CD8-positive, alpha-beta memory T cell (primary cell): ENCODE measurements at regions not wholly inside any gene's neighbourhood (a gene's known extent, or its start where the extent isn't known, plus 50 kb on each side); places are given as distances from the start of the nearest gene placed in this dataset.
"Not testable (repeated sequence)": the region's sequence is repeated elsewhere in the genome, so short reads cannot be mapped to it uniquely, and the experiment has no call there.

Source experiments
- CTCF ChIA-PET: fragments of 350-600 bp; sonication (Branson Sonifier 250); formaldehyde crosslinking; loops from one replicate; lab custom pipeline; 2021; ENCODE audit warnings: antibody characterized with exemption; lab: Charles Lee
- POLR2A ChIA-PET: fragments of 350-600 bp; sonication (Branson Sonifier 250); formaldehyde crosslinking; loops from one replicate; lab custom pipeline; 2021; ENCODE audit warnings: antibody characterized with exemption; lab: Charles Lee
- DNase-seq, 5 donors: peaks; one replicate each; pipeline versions ENCODE4 v3.0.0 to v3.0.0-alpha.2; 2020 to 2022; ENCODE audit warnings: mixed read lengths in 1 of 5
- H3K27ac ChIP-seq: one replicate; pipeline ENCODE4 v1.7.0; 2013; ENCODE audit warnings: low read depth, mild to moderate bottlenecking, low read length, moderate library complexity
- H3K27me3 ChIP-seq: 2 replicates; pipeline ENCODE4 v1.7.0; 2013; ENCODE audit warnings: low read length, mild to moderate bottlenecking; ENCODE audit not compliant: insufficient read depth, poor library complexity, severe bottlenecking
- H3K36me3 ChIP-seq: 2 replicates; pipeline ENCODE4 v1.7.0; 2013; ENCODE audit warnings: mild to moderate bottlenecking, low read length, moderate library complexity; ENCODE audit not compliant: insufficient read depth
- H3K4me1 ChIP-seq: 2 replicates; pipeline ENCODE4 v1.7.0; 2013; ENCODE audit warnings: mild to moderate bottlenecking, low read length, moderate library complexity; ENCODE audit not compliant: insufficient read depth
- H3K4me3 ChIP-seq: 2 replicates; pipeline ENCODE4 v1.7.0; 2013; ENCODE audit warnings: mild to moderate bottlenecking, low read length
- H3K9me3 ChIP-seq: 2 replicates; pipeline ENCODE4 v1.7.0; 2013; ENCODE audit warnings: mild to moderate bottlenecking, low read length
- H3K27ac Mint-ChIP-seq, 8 donors: one replicate each; pipeline ENCODE4 v1.8.0; 2020 to 2021; ENCODE audit warnings: mixed read lengths in 8 of 8, mild to moderate bottlenecking in 6 of 8, inconsistent platforms in 3 of 8, moderate library complexity in 3 of 8
- H3K27me3 Mint-ChIP-seq, 2 donors: one replicate each; pipeline ENCODE4 v1.8.0; 2020 to 2021; ENCODE audit warnings: mixed read lengths in 2 of 2, mild to moderate bottlenecking in 1 of 2, moderate library complexity in 1 of 2
- H3K36me3 Mint-ChIP-seq, 3 donors: one replicate each; pipeline ENCODE4 v1.8.0; 2020 to 2021; ENCODE audit warnings: mixed read lengths in 3 of 3, inconsistent platforms in 1 of 3, mild to moderate bottlenecking in 1 of 3
- H3K4me1 Mint-ChIP-seq, 3 donors: one replicate each; pipeline ENCODE4 v1.8.0; 2020 to 2021; ENCODE audit warnings: mixed read lengths in 3 of 3, inconsistent platforms in 1 of 3, mild to moderate bottlenecking in 1 of 3
- H3K4me3 Mint-ChIP-seq, 7 donors: one replicate each; pipeline ENCODE4 v1.8.0; 2020 to 2021; ENCODE audit warnings: mixed read lengths in 7 of 7, mild to moderate bottlenecking in 6 of 7, moderate library complexity in 4 of 7, inconsistent platforms in 2 of 7
- H3K9me3 Mint-ChIP-seq, 5 donors: one replicate each; pipeline ENCODE4 v1.8.0; 2020 to 2022; ENCODE audit warnings: mixed read lengths in 5 of 5, mild to moderate bottlenecking in 3 of 5, moderate library complexity in 2 of 5, inconsistent platforms in 1 of 5

GRCh38 chr14:39499514-39499913 is 67.3 kb upstream of the FBXO33 start:
- H3K27me3 Mint-ChIP-seq, result no peaks in the 10 kb centered on the region
- peaks cover 0 to 21% (median 10%) of the 10 kb centered on the region in 5 donors for H3K9me3 Mint-ChIP-seq
- POLR2A ChIA-PET, result no interaction called here
- no peak overlapping the region for H3K4me3 Mint-ChIP-seq
- H3K4me1 Mint-ChIP-seq, result no peaks in the 10 kb centered on the region
- no peak for DNase-seq
- H3K36me3 Mint-ChIP-seq, result peaks cover 0 to 29% (median 4%) of the 10 kb centered on the region in 3 donors
- no peak overlapping the region for H3K4me3 ChIP-seq
- no peaks in the 10 kb centered on the region for H3K9me3 ChIP-seq
- CTCF ChIA-PET, result no interaction called here
- H3K27me3 ChIP-seq, result no peaks in the 10 kb centered on the region
- no peak overlapping the region for H3K27ac ChIP-seq
- H3K4me1 ChIP-seq, result no peaks in the 10 kb centered on the region
- H3K36me3 ChIP-seq, result no peaks in the 10 kb centered on the region
- no peak overlapping the region for H3K27ac Mint-ChIP-seq

GRCh38 chr14:39497677-39498076 is 65.4 kb upstream of the FBXO33 start:
- Mint-ChIP-seq H3K36me3 (peaks cover 0 to 26% (median 4%) of the 10 kb centered on the region in 3 donors), H3K9me3 (peaks cover 0 to 18% (median 10%) of the 10 kb centered on the region in 5 donors)
- H3K36me3 ChIP-seq, H3K27me3 Mint-ChIP-seq, H3K27ac ChIP-seq, H3K4me1 Mint-ChIP-seq, H3K9me3 ChIP-seq, DNase-seq, H3K4me1 ChIP-seq, POLR2A ChIA-PET, H3K4me3 Mint-ChIP-seq, H3K27me3 ChIP-seq, H3K4me3 ChIP-seq, H3K27ac Mint-ChIP-seq, CTCF ChIA-PET: not testable (repeated sequence)

GRCh38 chr14:39492267-39492666 is 60.0 kb upstream of the FBXO33 start:
- CTCF ChIA-PET, result no interaction called here
- POLR2A ChIA-PET, result no interaction called here
- Histone ChIP-seq H3K4me1 (no peaks in the 10 kb centered on the region), H3K4me3 (no peak overlapping the region), H3K9me3 (no peaks in the 10 kb centered on the region), H3K36me3 (no peaks in the 10 kb centered on the region), H3K27me3 (no peaks in the 10 kb centered on the region), H3K27ac (no peak overlapping the region)
- Mint-ChIP-seq H3K4me1 (peaks cover 0 to 5% (median 5%) of the 10 kb centered on the region in 3 donors), H3K4me3 (no peak overlapping the region), H3K9me3 (peaks cover 0 to 11% (median 5%) of the 10 kb centered on the region in 5 donors), H3K36me3 (peaks cover 0 to 9% (median 3%) of the 10 kb centered on the region in 3 donors), H3K27ac (peak overlapping the region in 1 of 8 donors; percentile 26), H3K27me3 (no peaks in the 10 kb centered on the region)
- no peak for DNase-seq

GRCh38 chr14:39491134-39491571 is 58.9 kb upstream of the FBXO33 start:
- Mint-ChIP-seq H3K4me1 (peaks cover 0 to 5% (median 5%) of the 10 kb centered on the region in 3 donors), H3K27me3 (peaks cover 0 to 1% of the 10 kb centered on the region in 2 donors)
- CTCF ChIA-PET, result no interaction called here

GRCh38 chr14:39488600-39488999 is 56.4 kb upstream of the FBXO33 start:
- H3K27ac ChIP-seq, result no peak overlapping the region
- no peak for DNase-seq
- ChIA-PET CTCF (interaction anchor here (0.6 kb wide), 1 partner anchor 1138 kb away, joined by 3 read pairs; no protein-coding TSS in a partner anchor), POLR2A (no interaction called here)
- H3K4me1 Mint-ChIP-seq, result peaks cover 0 to 5% (median 5%) of the 10 kb centered on the region in 3 donors
- H3K4me3 ChIP-seq, result no peak overlapping the region
- peaks cover 0 to under 1% (median 0%) of the 10 kb centered on the region in 3 donors for H3K36me3 Mint-ChIP-seq
- no peaks in the 10 kb centered on the region for H3K36me3 ChIP-seq
- no peaks in the 10 kb centered on the region for H3K9me3 ChIP-seq
- H3K27me3 Mint-ChIP-seq, result peaks cover 0 to 1% of the 10 kb centered on the region in 2 donors
- H3K27ac Mint-ChIP-seq, result no peak overlapping the region
- no peaks in the 10 kb centered on the region for H3K9me3 Mint-ChIP-seq
- H3K27me3 ChIP-seq, result no peaks in the 10 kb centered on the region
- H3K4me1 ChIP-seq, result no peaks in the 10 kb centered on the region
- H3K4me3 Mint-ChIP-seq, result no peak overlapping the region

More at GRCh38 chr14:39491134-39491571, 58.9 kb upstream of the FBXO33 start:
- Histone ChIP-seq H3K27ac (no peak overlapping the region), H3K9me3 (no peaks in the 10 kb centered on the region), H3K36me3 (no peaks in the 10 kb centered on the region), H3K4me3 (no peak overlapping the region), H3K27me3 (no peaks in the 10 kb centered on the region), H3K4me1 (no peaks in the 10 kb centered on the region)
- peaks cover 0 to 8% (median 2%) of the 10 kb centered on the region in 5 donors for H3K9me3 Mint-ChIP-seq
- peak in 2 of 5 donors; percentile 14 to 25 for DNase-seq
- H3K4me3 Mint-ChIP-seq, result no peak overlapping the region
- peak overlapping the region in 1 of 8 donors; percentile 7 for H3K27ac Mint-ChIP-seq
- POLR2A ChIA-PET, result no interaction called here
- peaks cover 0 to 7% (median 2%) of the 10 kb centered on the region in 3 donors for H3K36me3 Mint-ChIP-seq

- H3K27me3 Mint-ChIP-seq, result peaks cover 0 to 1% of the 10 kb centered on the region in 2 donors
- H3K36me3 Mint-ChIP-seq, result peaks cover 0 to 15% (median 2%) of the 10 kb centered on the region in 3 donors
- Histone ChIP-seq H3K4me3 (no peak overlapping the region), H3K36me3 (no peaks in the 10 kb centered on the region), H3K4me1 (no peaks in the 10 kb centered on the region), H3K9me3 (no peaks in the 10 kb centered on the region), H3K27me3 (no peaks in the 10 kb centered on the region), H3K27ac (no peak overlapping the region)
- peaks cover 0 to 2% (median 0%) of the 10 kb centered on the region in 5 donors for H3K9me3 Mint-ChIP-seq
- H3K27ac Mint-ChIP-seq, result no peak overlapping the region
- H3K4me3 Mint-ChIP-seq, result no peak overlapping the region
- no peak for DNase-seq
- H3K4me1 Mint-ChIP-seq, result no peaks in the 10 kb centered on the region
- ChIA-PET POLR2A (no interaction called here), CTCF (no interaction called here)
Observed at GRCh38 chr14:39483682-39484081, 51.4 kb upstream of the FBXO33 start.
